Neuronal stem cell (in vitro differentiated cells): ENCODE measurements at regions not wholly inside any gene's neighbourhood (a gene's known extent, or its start where the extent isn't known, plus 50 kb on each side); places are given as distances from the start of the nearest gene placed in this dataset.

Experiments used
- DNase-seq: peaks from one replicate; pipeline ENCODE4 v3.0.0-alpha.2; 2013; ENCODE audit warnings: low spot score
- H2AFZ ChIP-seq: one replicate; pipeline ENCODE4 v1.6.1; 2013; ENCODE audit warnings: mild to moderate bottlenecking, low read length, inconsistent platforms
- H2AK5ac ChIP-seq: 2 replicates; pipeline ENCODE4 v1.6.1; 2013; ENCODE audit warnings: low read depth, mild to moderate bottlenecking, inconsistent platforms, low read length, moderate library complexity, mixed read lengths
- H2BK120ac ChIP-seq: 2 replicates; pipeline ENCODE4 v1.6.1; 2013; ENCODE audit warnings: low read depth, mild to moderate bottlenecking, inconsistent platforms, low read length, moderate library complexity, mixed read lengths
- H2BK12ac ChIP-seq: one replicate; pipeline ENCODE4 v1.6.1; 2013; ENCODE audit warnings: low read length, inconsistent platforms
- H2BK15ac ChIP-seq: 2 replicates; pipeline ENCODE4 v1.6.1; 2013; ENCODE audit warnings: mild to moderate bottlenecking, low read length, inconsistent platforms, mixed read lengths
- H2BK5ac ChIP-seq: one replicate; pipeline ENCODE4 v1.6.1; 2013; ENCODE audit warnings: inconsistent platforms, mild to moderate bottlenecking, low read length, moderate library complexity
- H3K14ac ChIP-seq: one replicate; pipeline ENCODE4 v1.6.1; 2013; ENCODE audit warnings: low read length, inconsistent platforms
- H3K18ac ChIP-seq: 2 replicates; pipeline ENCODE4 v1.6.1; 2013; ENCODE audit warnings: low read length, inconsistent platforms
- H3K23ac ChIP-seq: 2 replicates; pipeline ENCODE4 v1.6.1; 2013; ENCODE audit warnings: low read depth, mild to moderate bottlenecking, mixed read lengths, low read length, inconsistent platforms; ENCODE audit not compliant: poor library complexity
- H3K27ac ChIP-seq: replicated peaks from 3 replicates; pipeline ENCODE4 v1.5.1; 2013; ENCODE audit warnings: low read length, inconsistent platforms
- H3K27me3 ChIP-seq, 3 experiments: 2 replicates each; pipeline ENCODE4 v1.6.1; 2013; ENCODE audit warnings: low read length in 3 of 3, mild to moderate bottlenecking in 2 of 3, inconsistent platforms in 1 of 3, low read depth in 1 of 3, mixed read lengths in 1 of 3, moderate library complexity in 1 of 3; ENCODE audit not compliant: control insufficient read depth in 3 of 3, insufficient read depth in 3 of 3
- H3K36me3 ChIP-seq, 2 donors: replicated peaks in 1 of 2; 2 replicates each; pipeline ENCODE4 v1.6.1; 2013; ENCODE audit warnings: low read length in 2 of 2; ENCODE audit not compliant: control insufficient read depth in 2 of 2, insufficient read depth in 2 of 2
- H3K4ac ChIP-seq: 2 replicates; pipeline ENCODE4 v1.6.1; 2013; ENCODE audit warnings: inconsistent platforms, mild to moderate bottlenecking, low read length, moderate library complexity
- H3K4me1 ChIP-seq, 2 donors: 1 replicate in 1 of 2; 2 replicates in 1 of 2; pipeline ENCODE4 v1.6.1; 2013; ENCODE audit warnings: low read length in 2 of 2, low read depth in 1 of 2; ENCODE audit not compliant: control insufficient read depth in 2 of 2, insufficient read depth in 1 of 2
- H3K4me2 ChIP-seq: one replicate; pipeline ENCODE4 v1.6.1; 2013; ENCODE audit warnings: mild to moderate bottlenecking, low read length, inconsistent platforms; ENCODE audit not compliant: insufficient read depth, poor library complexity, severe bottlenecking
- H3K4me3 ChIP-seq, 2 donors: 2 replicates each; pipeline ENCODE4 v1.5.1; 2013; ENCODE audit warnings: low read length in 2 of 2, mild to moderate bottlenecking in 2 of 2, inconsistent platforms in 1 of 2, moderate library complexity in 1 of 2
- H3K79me1 ChIP-seq: one replicate; pipeline ENCODE4 v1.6.1; 2013; ENCODE audit warnings: low read depth, mild to moderate bottlenecking, inconsistent platforms, low read length, moderate library complexity
- H3K9ac ChIP-seq: one replicate; pipeline ENCODE4 v1.6.1; 2013; ENCODE audit warnings: mild to moderate bottlenecking, low read depth, low read length, inconsistent platforms; ENCODE audit not compliant: poor library complexity
- H3K9me3 ChIP-seq, 2 donors: replicated peaks in 1 of 2; 2 replicates each; pipeline versions ENCODE3 to v1.6.1; 2013; ENCODE audit warnings: low read length in 2 of 2, mild to moderate bottlenecking in 2 of 2, inconsistent platforms in 1 of 2, low read depth in 1 of 2, mixed read lengths in 1 of 2, moderate library complexity in 1 of 2; ENCODE audit not compliant: control insufficient read depth in 2 of 2, insufficient read depth in 1 of 2
- H4K8ac ChIP-seq: one replicate; pipeline ENCODE4 v1.6.1; 2013; ENCODE audit warnings: low read depth, mild to moderate bottlenecking, inconsistent platforms, low read length, moderate library complexity
- H4K91ac ChIP-seq: one replicate; pipeline ENCODE4 v1.6.1; 2013; ENCODE audit warnings: low read length, low read depth, mild to moderate bottlenecking, inconsistent platforms; ENCODE audit not compliant: poor library complexity

DNA sequence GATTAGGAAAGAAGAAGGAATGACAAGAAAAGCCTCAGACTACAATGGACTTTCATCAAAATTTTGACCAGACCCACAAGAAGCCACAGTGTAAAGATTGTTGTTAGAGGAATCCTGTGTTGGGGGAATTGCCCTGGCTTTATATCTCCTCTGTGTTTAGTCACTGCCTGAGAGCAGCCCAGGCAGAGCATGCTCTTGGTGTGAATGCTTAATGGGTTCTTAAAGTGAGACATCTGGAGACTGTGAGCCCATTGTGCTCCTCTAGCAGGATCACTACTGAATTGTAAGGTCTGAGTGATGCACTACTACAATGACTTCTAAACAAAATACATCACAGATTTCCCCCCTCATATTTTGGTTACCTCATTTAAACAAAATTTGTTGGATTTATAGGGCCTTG is 1860.5 kb upstream of the ADGRL3 start:
- Histone ChIP-seq H4K91ac (no peak overlapping the region), H3K4me3 (no peak overlapping the region), H2AK5ac (no peak overlapping the region), H2BK12ac (no peak overlapping the region), H2BK5ac (no peak overlapping the region), H3K4me2 (no peak overlapping the region), H3K4me1 (peaks cover 3% of the 10 kb centered on the region in 2 donors), H3K36me3 (no peaks in the 10 kb centered on the region), H3K14ac (no peak overlapping the region), H2BK120ac (no peak overlapping the region), H3K79me1 (no peaks in the 10 kb centered on the region), H4K8ac (no peak overlapping the region), H3K27me3 (no peaks in the 10 kb centered on the region), H3K9me3 (no peaks in the 10 kb centered on the region), H3K4ac (no peak overlapping the region), H3K27ac (peak overlapping the region; percentile 44), H3K23ac (no peak overlapping the region), H2BK15ac (no peak overlapping the region), H2AFZ (peak overlapping the region; percentile 48), H3K18ac (no peak overlapping the region), H3K9ac (no peak overlapping the region)
- DNase-seq = peak; percentile 40

DNA sequence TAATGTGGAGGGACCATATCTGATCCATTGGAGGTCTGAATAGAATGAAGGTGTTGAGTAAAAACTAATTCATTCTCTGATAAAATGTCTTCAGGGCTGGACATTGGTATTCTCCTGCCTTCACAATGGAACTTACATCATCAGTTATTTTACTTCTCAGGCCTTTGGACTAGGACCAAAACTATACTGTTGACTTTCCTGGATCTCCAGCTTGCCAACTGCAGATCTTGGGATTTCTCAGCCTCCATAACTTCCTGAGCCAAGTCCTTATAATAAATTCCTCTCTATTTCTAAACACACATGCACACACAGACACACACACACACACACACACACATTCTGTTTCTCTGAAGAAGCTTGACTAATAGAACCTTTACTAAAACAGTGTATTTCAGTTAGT is 1858.6 kb upstream of the ADGRL3 start:
- no peak overlapping the region for H2BK5ac ChIP-seq

DNA sequence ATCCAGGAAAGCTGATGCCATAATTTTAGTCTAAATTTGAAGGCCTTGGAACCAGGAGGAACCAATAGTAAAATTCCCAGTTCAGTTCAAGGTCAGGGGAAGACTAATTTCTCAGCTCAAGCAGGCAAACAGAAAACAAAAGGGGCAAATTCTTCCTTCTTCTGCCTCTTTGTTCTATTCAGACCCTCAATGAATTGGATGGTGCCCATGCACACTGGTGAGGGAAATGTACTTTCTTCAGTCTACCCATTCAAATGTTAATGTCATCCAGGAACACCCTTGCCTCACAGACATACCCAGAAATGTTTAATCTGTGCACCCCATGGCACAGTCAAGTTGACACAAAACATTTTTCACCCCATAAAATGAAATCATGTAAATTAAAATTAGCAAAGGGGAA is 1851.2 kb upstream of the ADGRL3 start:
- H3K9ac ChIP-seq = no peak overlapping the region
- H4K8ac ChIP-seq = no peak overlapping the region
- no peak overlapping the region for H2AK5ac ChIP-seq
- H2BK15ac ChIP-seq = no peak overlapping the region
- H4K91ac ChIP-seq = no peak overlapping the region
- H3K14ac ChIP-seq = no peak overlapping the region
- DNase-seq = no peak
- no peak overlapping the region for H3K4me2 ChIP-seq
- H2BK5ac ChIP-seq = no peak overlapping the region
- peaks cover 4 to 7% of the 10 kb centered on the region in 2 donors for H3K4me1 ChIP-seq
- H3K79me1 ChIP-seq = no peaks in the 10 kb centered on the region
- no peak overlapping the region for H3K4ac ChIP-seq
- no peak overlapping the region for H3K23ac ChIP-seq
- H3K27ac ChIP-seq = no peak overlapping the region
- no peak overlapping the region for H3K18ac ChIP-seq
- H3K36me3 ChIP-seq = no peaks in the 10 kb centered on the region
- H2BK12ac ChIP-seq = no peak overlapping the region
- H3K4me3 ChIP-seq = no peak overlapping the region
- no peaks in the 10 kb centered on the region for H3K27me3 ChIP-seq
- no peak overlapping the region for H2AFZ ChIP-seq
- no peaks in the 10 kb centered on the region for H3K9me3 ChIP-seq
- no peak overlapping the region for H2BK120ac ChIP-seq

More for the DNA sequence above, 1858.6 kb upstream of the ADGRL3 start:
- no peak overlapping the region for H4K8ac ChIP-seq
- no peak overlapping the region for H2AFZ ChIP-seq
- no peaks in the 10 kb centered on the region for H3K36me3 ChIP-seq
- DNase-seq = no peak
- no peak overlapping the region for H3K4me3 ChIP-seq
- no peak overlapping the region for H2BK12ac ChIP-seq
- no peak overlapping the region for H3K9ac ChIP-seq
- no peak overlapping the region for H3K14ac ChIP-seq
- no peak overlapping the region for H4K91ac ChIP-seq
- peaks cover 3% of the 10 kb centered on the region in 2 donors for H3K4me1 ChIP-seq
- no peak overlapping the region for H3K23ac ChIP-seq
- no peak overlapping the region for H2AK5ac ChIP-seq
- H2BK15ac ChIP-seq = no peak overlapping the region
- no peak overlapping the region for H3K4ac ChIP-seq
- no peak overlapping the region for H3K18ac ChIP-seq
- no peak overlapping the region for H3K4me2 ChIP-seq
- no peak overlapping the region for H2BK120ac ChIP-seq
- H3K27ac ChIP-seq = no peak overlapping the region
- no peaks in the 10 kb centered on the region for H3K27me3 ChIP-seq
- H3K9me3 ChIP-seq = no peaks in the 10 kb centered on the region
- no peaks in the 10 kb centered on the region for H3K79me1 ChIP-seq

DNA sequence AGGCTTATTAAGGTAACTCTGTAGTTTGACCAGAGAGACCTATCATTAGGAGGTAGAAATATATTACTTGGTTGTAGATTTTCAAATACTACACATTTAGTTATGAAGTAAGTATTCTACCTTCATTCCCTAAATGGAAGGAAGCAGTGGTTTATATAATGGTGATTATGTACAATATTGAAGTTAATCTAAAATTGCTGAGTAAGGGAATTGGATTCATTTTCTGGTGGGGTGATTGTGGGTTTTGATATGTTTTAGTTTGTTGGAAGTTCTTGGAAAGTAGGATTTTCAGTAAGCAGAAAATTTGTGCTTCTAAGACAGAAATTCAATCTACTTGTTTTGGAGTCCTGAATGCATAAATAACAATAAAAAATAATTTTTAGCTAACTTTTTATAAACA is 1830.9 kb upstream of the ADGRL3 start:
- Histone ChIP-seq H3K9me3 (no peaks in the 10 kb centered on the region), H4K8ac (no peak overlapping the region), H2BK120ac (no peak overlapping the region), H2BK15ac (no peak overlapping the region), H3K4me2 (no peak overlapping the region), H3K9ac (no peak overlapping the region), H3K23ac (no peak overlapping the region), H3K18ac (no peak overlapping the region), H3K4me1 (no peaks in the 10 kb centered on the region), H2AK5ac (no peak overlapping the region), H3K4me3 (no peak overlapping the region), H3K14ac (no peak overlapping the region), H3K36me3 (no peaks in the 10 kb centered on the region), H3K79me1 (no peaks in the 10 kb centered on the region), H3K27ac (no peak overlapping the region), H2BK5ac (no peak overlapping the region), H4K91ac (no peak overlapping the region), H2AFZ (no peak overlapping the region), H3K4ac (no peak overlapping the region), H2BK12ac (no peak overlapping the region), H3K27me3 (no peaks in the 10 kb centered on the region)
- DNase-seq = no peak
